ENCODE measurements at regions not wholly inside any gene's neighbourhood (a gene's known extent, or its start where the extent isn't known, plus 50 kb on each side); places are given as distances from the start of the nearest gene placed in this dataset.
"Not testable (repeated sequence)": the region's sequence is repeated elsewhere in the genome, so short reads cannot be mapped to it uniquely, and the experiment has no call there.

DNA sequence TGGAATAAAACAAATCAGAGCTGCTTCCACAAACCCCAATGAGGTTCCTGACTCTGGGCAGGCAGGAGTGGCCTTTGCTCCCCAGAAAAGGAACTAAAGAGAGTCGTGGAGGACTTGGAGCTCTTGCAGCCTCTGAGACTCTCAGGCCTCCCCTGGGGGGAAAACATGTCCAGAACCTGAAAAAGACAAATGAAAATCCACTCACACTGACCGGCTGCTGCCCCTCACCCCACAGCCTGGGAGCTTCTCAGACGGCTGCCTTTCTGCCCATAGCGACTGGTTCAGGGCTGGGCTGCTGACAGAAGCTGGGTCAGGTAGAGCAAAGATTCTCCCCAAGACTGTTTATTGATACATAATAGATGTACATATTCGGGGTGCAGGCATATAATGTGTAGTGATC, 356.0 kb downstream of the ADGRD1 start:
- Histone ChIP-seq H3K27me3 (ENCODE audit: insufficient read depth, low read depth, low read length) (no peaks in the 10 kb centered on the region), H3K27ac (ENCODE audit: low read length) (no peak overlapping the region), H3K79me2 (replicated peaks; ENCODE audit: insufficient read depth, low read length) (no peaks in the 10 kb centered on the region), H3K9me3 (ENCODE audit: low read length) (no peaks in the 10 kb centered on the region), H3K9ac (ENCODE audit: low read length) (no peak overlapping the region), H3F3A (ENCODE audit: insufficient read depth, low read length, poor library complexity, severe bottlenecking) (no peaks in the 10 kb centered on the region), H2AFZ (ENCODE audit: low read depth, low read length) (no peak overlapping the region), H4K20me1 (ENCODE audit: insufficient read depth) (no peaks in the 10 kb centered on the region), H3K9me2 (ENCODE audit: insufficient read depth, low read length) (no peaks in the 10 kb centered on the region), H3K4me3 (ENCODE audit: low read length) (no peak overlapping the region), H3K4me2 (ENCODE audit: low read length) (no peak overlapping the region), H3K36me3 (ENCODE audit: insufficient read depth, low read length) (no peaks in the 10 kb centered on the region)
- no peak for TF ChIP-seq TAF1 (IDR thresholded peaks at IDR 0.05; ENCODE audit: low read depth)

DNA sequence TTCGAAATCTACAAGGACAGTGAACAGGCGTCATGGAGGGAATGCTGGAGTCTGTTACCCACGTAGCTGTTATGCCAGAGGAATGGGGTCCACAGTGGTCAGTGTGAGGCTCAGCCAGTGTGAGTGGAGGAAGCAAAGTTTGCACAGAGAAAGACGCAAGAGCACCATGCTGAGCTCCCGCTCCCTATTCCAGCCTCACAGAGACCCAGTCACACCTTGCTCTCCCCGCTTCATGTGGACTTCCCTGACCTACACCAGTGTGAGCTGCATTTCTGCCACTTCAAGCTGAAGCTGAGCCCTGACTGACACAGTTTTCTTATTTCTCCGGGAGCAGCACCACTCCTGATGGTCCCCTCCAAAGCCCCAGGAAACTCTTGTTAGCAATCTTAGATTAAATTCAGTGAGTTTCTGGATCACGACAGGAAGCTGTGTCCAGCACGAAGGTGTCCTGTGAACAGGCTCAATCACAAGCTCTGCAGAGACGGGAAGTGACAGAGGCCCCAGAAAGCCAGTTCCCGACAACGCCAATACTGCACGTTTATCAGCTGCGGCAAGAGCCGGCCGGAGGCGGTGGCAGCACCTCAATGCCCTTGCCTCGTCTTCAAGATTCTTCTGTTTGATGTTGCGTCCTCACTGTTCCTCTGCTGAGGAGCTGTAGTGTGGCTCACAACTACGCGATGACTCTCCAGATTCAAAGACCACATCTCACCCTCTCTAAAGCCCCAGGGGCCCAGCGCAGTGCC, 356.7 kb downstream of the ADGRD1 start:
- not testable (repeated sequence) for H3K4me3 ChIP-seq (ENCODE audit: low read length); H3K4me2 ChIP-seq (ENCODE audit: low read length); H3K27ac ChIP-seq (ENCODE audit: low read length); H4K20me1 ChIP-seq (ENCODE audit: insufficient read depth); H3F3A ChIP-seq (ENCODE audit: insufficient read depth, low read length, poor library complexity, severe bottlenecking); H2AFZ ChIP-seq (ENCODE audit: low read depth, low read length); H3K9me2 ChIP-seq (ENCODE audit: insufficient read depth, low read length); H3K36me3 ChIP-seq (ENCODE audit: insufficient read depth, low read length); H3K79me2 ChIP-seq (replicated peaks; ENCODE audit: insufficient read depth, low read length); H3K9ac ChIP-seq (ENCODE audit: low read length); H3K27me3 ChIP-seq (ENCODE audit: insufficient read depth, low read depth, low read length); H3K9me3 ChIP-seq (ENCODE audit: low read length)

DNA sequence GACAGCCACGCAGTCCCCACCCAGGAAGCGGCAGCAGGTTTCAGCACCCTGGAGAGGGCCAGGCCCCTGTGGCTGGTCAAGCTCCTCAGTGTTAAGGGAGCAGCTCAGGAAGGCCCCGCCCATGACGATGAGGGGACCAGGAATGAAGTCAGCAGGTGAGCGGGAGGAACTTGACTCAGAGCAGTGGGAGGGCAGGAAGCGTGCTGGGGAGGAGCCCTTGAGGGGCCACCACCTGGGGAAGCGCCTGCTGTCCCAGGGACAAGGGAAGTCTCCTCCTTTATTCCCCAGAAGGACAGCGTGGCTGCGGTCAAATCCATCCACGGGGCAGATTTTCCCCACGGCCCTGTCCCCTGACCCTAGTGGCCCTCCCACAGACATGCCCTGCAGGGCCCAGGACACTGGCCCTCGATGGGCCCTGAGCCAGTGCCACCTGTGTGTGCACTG, 357.6 kb downstream of the ADGRD1 start:
- H3F3A ChIP-seq (ENCODE audit: insufficient read depth, low read length, poor library complexity, severe bottlenecking); H2AFZ ChIP-seq (ENCODE audit: low read depth, low read length); H3K4me2 ChIP-seq (ENCODE audit: low read length): not testable (repeated sequence)

DNA sequence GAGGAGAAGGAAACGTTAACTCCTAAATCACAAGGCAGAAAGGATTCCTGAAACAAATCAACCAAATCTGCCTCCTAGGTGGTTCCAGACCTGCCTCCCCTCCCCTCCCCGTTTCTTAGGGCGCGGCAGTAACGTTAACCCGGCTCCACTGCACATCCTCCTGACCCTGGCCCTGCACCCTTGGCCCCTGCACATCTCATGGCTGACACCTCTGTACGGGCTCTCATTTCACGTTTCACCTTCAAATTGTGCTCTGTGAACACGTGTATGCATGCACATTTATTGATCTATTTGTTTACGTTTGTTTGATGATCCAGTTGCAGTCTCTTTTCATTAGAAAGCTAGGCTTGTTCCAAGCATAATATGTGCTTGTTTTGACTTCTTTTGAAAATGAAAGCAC, 358.1 kb downstream of the ADGRD1 start:
- Histone ChIP-seq H3K9ac (ENCODE audit: low read length) (no peak overlapping the region), H3K79me2 (replicated peaks; ENCODE audit: insufficient read depth, low read length) (no peaks in the 10 kb centered on the region), H3K27ac (ENCODE audit: low read length) (no peak overlapping the region), H3F3A (ENCODE audit: insufficient read depth, low read length, poor library complexity, severe bottlenecking) (no peaks in the 10 kb centered on the region), H3K9me2 (ENCODE audit: insufficient read depth, low read length) (no peaks in the 10 kb centered on the region), H3K4me2 (ENCODE audit: low read length) (no peak overlapping the region), H3K4me3 (ENCODE audit: low read length) (no peak overlapping the region), H2AFZ (ENCODE audit: low read depth, low read length) (no peak overlapping the region), H3K27me3 (ENCODE audit: insufficient read depth, low read depth, low read length) (no peaks in the 10 kb centered on the region), H3K9me3 (ENCODE audit: low read length) (no peaks in the 10 kb centered on the region), H4K20me1 (ENCODE audit: insufficient read depth) (no peaks in the 10 kb centered on the region), H3K36me3 (ENCODE audit: insufficient read depth, low read length) (no peaks in the 10 kb centered on the region)
- TF ChIP-seq, protein P1, sequence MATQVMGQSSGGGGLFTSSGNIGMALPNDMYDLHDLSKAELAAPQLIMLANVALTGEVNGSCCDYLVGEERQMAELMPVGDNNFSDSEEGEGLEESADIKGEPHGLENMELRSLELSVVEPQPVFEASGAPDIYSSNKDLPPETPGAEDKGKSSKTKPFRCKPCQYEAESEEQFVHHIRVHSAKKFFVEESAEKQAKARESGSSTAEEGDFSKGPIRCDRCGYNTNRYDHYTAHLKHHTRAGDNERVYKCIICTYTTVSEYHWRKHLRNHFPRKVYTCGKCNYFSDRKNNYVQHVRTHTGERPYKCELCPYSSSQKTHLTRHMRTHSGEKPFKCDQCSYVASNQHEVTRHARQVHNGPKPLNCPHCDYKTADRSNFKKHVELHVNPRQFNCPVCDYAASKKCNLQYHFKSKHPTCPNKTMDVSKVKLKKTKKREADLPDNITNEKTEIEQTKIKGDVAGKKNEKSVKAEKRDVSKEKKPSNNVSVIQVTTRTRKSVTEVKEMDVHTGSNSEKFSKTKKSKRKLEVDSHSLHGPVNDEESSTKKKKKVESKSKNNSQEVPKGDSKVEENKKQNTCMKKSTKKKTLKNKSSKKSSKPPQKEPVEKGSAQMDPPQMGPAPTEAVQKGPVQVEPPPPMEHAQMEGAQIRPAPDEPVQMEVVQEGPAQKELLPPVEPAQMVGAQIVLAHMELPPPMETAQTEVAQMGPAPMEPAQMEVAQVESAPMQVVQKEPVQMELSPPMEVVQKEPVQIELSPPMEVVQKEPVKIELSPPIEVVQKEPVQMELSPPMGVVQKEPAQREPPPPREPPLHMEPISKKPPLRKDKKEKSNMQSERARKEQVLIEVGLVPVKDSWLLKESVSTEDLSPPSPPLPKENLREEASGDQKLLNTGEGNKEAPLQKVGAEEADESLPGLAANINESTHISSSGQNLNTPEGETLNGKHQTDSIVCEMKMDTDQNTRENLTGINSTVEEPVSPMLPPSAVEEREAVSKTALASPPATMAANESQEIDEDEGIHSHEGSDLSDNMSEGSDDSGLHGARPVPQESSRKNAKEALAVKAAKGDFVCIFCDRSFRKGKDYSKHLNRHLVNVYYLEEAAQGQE (IDR thresholded peaks at IDR 0.05; ENCODE audit: borderline replicate concordance) = no peak
- no peak for TF ChIP-seq SMC3 (conservative IDR thresholded peaks at IDR 0.05; ENCODE audit: poor library complexity)
- TF ChIP-seq EP300 (conservative IDR thresholded peaks at IDR 0.05; ENCODE audit: poor library complexity, severe bottlenecking) = no peak
- TF ChIP-seq, protein P2, sequence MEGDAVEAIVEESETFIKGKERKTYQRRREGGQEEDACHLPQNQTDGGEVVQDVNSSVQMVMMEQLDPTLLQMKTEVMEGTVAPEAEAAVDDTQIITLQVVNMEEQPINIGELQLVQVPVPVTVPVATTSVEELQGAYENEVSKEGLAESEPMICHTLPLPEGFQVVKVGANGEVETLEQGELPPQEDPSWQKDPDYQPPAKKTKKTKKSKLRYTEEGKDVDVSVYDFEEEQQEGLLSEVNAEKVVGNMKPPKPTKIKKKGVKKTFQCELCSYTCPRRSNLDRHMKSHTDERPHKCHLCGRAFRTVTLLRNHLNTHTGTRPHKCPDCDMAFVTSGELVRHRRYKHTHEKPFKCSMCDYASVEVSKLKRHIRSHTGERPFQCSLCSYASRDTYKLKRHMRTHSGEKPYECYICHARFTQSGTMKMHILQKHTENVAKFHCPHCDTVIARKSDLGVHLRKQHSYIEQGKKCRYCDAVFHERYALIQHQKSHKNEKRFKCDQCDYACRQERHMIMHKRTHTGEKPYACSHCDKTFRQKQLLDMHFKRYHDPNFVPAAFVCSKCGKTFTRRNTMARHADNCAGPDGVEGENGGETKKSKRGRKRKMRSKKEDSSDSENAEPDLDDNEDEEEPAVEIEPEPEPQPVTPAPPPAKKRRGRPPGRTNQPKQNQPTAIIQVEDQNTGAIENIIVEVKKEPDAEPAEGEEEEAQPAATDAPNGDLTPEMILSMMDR (IDR thresholded peaks at IDR 0.05; ENCODE audit: poor library complexity, severe bottlenecking) = no peak
- TF ChIP-seq EZH2 (IDR thresholded peaks at IDR 0.05; ENCODE audit: borderline replicate concordance, insufficient read depth, low read length, poor library complexity, severe bottlenecking) = no peak

More for the DNA sequence above, 357.6 kb downstream of the ADGRD1 start:
- not testable (repeated sequence) for H3K79me2 ChIP-seq (replicated peaks; ENCODE audit: insufficient read depth, low read length); H3K9me2 ChIP-seq (ENCODE audit: insufficient read depth, low read length); H3K27me3 ChIP-seq (ENCODE audit: insufficient read depth, low read depth, low read length); H4K20me1 ChIP-seq (ENCODE audit: insufficient read depth); H3K9me3 ChIP-seq (ENCODE audit: low read length); H3K27ac ChIP-seq (ENCODE audit: low read length); H3K9ac ChIP-seq (ENCODE audit: low read length); H3K4me3 ChIP-seq (ENCODE audit: low read length); H3K36me3 ChIP-seq (ENCODE audit: insufficient read depth, low read length)

DNA sequence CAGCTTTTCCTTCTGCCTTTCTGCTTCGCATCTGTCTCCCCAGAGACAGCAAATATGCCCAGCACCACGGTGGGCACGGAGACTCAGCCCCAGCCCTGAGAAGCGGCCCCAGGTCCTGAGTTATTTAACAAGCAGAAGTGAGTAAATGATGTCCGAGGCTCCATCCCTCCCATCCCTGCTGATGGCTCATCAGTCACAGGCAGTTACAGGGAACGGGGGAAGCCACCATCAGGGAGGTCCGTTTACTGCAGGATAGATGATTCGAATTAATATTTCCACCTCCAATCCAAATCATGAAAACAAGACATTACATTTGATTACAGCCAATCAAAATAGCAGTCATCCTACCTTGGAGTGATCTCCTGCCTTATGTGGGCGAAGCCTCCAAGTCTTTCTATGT, 358.7 kb downstream of the ADGRD1 start:
- H3K4me3 ChIP-seq (ENCODE audit: low read length); H3F3A ChIP-seq (ENCODE audit: insufficient read depth, low read length, poor library complexity, severe bottlenecking); H3K4me2 ChIP-seq (ENCODE audit: low read length); H3K9ac ChIP-seq (ENCODE audit: low read length); H3K36me3 ChIP-seq (ENCODE audit: insufficient read depth, low read length); H4K20me1 ChIP-seq (ENCODE audit: insufficient read depth); H3K9me3 ChIP-seq (ENCODE audit: low read length); H3K9me2 ChIP-seq (ENCODE audit: insufficient read depth, low read length); H3K27ac ChIP-seq (ENCODE audit: low read length); H2AFZ ChIP-seq (ENCODE audit: low read depth, low read length); H3K79me2 ChIP-seq (replicated peaks; ENCODE audit: insufficient read depth, low read length); H3K27me3 ChIP-seq (ENCODE audit: insufficient read depth, low read depth, low read length): not testable (repeated sequence)

All from neural cell (in vitro differentiated cells).